Spleen (tissue), 7 donors: ENCODE measurements at regions not wholly inside any gene's neighbourhood (a gene's known extent, or its start where the extent isn't known, plus 50 kb on each side); places are given as distances from the start of the nearest gene placed in this dataset.

Experiments used
- POLR2A ChIP-seq, 3 donors: fragments of 450-650 bp; IDR thresholded peaks; one replicate each; pipeline ENCODE4 v1.5.1; 2017; ENCODE audit warnings: antibody characterized with exemption in 3 of 3, mild to moderate bottlenecking in 1 of 3
- TF ChIP-seq, protein P1 (sequence below), 11 experiments: fragments of 200-600 bp in 7 of 11; fragments of 450-650 bp in 4 of 11; sonication (generic) in 4 of 11; IDR thresholded peaks in 8 of 11; conservative IDR thresholded peaks in 3 of 11; 1 replicate in 7 of 11; 2 replicates in 4 of 11; pipeline versions ENCODE4 v1.4.0 to v1.8.0; 2016 to 2021; ENCODE audit warnings: antibody characterized with exemption in 11 of 11, inconsistent platforms in 4 of 11, mild to moderate bottlenecking in 1 of 11
- donor health status: DM: no; HTN: no; CAD: no; lungs with moderate emphysema.
- donor health status: DM: no; HTN: no; CAD: no.
- donor health status: DM: no; HTN: no; CAD: no.

DNA sequence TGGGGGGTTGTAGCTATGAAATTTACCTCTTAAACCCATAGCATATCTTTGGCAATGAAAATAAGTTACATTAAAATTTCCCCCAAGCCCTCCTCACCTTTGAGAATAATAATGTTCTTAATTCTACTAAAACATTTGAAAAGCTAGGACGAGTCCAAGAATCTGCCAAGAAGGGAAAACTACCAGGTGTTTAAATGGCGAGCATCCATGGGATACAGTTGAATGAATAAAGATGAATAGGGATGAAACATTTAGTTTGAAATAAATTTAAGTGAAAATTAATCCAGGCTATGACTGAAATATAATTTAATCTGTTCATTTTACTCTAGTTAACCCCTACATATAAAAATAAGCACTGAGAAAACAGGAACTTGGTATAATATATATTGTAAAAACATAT is 536.7 kb downstream of the FLRT2 start:
- TF ChIP-seq, protein P1, sequence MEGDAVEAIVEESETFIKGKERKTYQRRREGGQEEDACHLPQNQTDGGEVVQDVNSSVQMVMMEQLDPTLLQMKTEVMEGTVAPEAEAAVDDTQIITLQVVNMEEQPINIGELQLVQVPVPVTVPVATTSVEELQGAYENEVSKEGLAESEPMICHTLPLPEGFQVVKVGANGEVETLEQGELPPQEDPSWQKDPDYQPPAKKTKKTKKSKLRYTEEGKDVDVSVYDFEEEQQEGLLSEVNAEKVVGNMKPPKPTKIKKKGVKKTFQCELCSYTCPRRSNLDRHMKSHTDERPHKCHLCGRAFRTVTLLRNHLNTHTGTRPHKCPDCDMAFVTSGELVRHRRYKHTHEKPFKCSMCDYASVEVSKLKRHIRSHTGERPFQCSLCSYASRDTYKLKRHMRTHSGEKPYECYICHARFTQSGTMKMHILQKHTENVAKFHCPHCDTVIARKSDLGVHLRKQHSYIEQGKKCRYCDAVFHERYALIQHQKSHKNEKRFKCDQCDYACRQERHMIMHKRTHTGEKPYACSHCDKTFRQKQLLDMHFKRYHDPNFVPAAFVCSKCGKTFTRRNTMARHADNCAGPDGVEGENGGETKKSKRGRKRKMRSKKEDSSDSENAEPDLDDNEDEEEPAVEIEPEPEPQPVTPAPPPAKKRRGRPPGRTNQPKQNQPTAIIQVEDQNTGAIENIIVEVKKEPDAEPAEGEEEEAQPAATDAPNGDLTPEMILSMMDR (IDR thresholded peaks at IDR 0.05 in 8 of 11, conservative IDR thresholded peaks at IDR 0.05 in 3 of 11), result no peak
- no peak for TF ChIP-seq POLR2A (IDR thresholded peaks at IDR 0.05)
